H1 (cell line): ENCODE measurements at regions not wholly inside any gene's neighbourhood (a gene's known extent, or its start where the extent isn't known, plus 50 kb on each side); places are given as distances from the start of the nearest gene placed in this dataset.

Experiments
- TF ChIP-seq, protein P1 (sequence below): fragments of 300-600 bp; sonication (generic); IDR thresholded peaks from 2 replicates; pipeline ENCODE4 v1.7.1; 2012; ENCODE audit warnings: low read length, moderate library complexity, mild to moderate bottlenecking, inconsistent platforms; ENCODE audit not compliant: insufficient replicate concordance

DNA sequence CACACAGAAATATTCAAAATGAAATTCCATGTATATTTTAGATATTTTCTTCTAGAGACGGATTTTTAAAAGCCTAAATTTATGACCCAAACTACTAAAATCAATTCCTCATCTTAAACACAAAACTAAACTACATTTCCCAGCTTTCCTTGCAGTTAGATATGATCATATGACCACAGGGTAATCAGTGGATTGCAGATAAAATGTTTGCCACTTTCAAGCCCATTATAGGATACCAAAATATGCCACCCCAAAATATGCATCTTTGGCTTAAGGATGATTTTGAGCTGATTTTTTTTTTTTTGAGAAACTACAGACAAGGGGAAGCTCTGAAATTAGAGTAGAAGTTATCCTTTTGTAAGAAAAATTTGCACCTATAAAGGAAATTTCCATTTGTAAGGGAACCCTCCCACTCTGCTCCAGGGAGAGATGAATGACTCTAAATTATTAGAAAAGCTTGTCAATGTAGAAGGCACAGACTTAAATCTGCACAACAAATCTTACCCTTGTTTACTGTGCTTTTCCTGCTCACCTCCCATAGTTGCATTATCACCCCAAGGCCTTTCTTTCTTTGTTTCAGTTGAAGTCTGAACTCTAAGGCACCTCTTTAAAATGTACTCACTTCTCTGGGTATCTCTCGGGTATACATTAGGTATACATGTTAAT is 503.0 kb downstream of the PDHA2 start (continued):
- TF ChIP-seq, protein P1, sequence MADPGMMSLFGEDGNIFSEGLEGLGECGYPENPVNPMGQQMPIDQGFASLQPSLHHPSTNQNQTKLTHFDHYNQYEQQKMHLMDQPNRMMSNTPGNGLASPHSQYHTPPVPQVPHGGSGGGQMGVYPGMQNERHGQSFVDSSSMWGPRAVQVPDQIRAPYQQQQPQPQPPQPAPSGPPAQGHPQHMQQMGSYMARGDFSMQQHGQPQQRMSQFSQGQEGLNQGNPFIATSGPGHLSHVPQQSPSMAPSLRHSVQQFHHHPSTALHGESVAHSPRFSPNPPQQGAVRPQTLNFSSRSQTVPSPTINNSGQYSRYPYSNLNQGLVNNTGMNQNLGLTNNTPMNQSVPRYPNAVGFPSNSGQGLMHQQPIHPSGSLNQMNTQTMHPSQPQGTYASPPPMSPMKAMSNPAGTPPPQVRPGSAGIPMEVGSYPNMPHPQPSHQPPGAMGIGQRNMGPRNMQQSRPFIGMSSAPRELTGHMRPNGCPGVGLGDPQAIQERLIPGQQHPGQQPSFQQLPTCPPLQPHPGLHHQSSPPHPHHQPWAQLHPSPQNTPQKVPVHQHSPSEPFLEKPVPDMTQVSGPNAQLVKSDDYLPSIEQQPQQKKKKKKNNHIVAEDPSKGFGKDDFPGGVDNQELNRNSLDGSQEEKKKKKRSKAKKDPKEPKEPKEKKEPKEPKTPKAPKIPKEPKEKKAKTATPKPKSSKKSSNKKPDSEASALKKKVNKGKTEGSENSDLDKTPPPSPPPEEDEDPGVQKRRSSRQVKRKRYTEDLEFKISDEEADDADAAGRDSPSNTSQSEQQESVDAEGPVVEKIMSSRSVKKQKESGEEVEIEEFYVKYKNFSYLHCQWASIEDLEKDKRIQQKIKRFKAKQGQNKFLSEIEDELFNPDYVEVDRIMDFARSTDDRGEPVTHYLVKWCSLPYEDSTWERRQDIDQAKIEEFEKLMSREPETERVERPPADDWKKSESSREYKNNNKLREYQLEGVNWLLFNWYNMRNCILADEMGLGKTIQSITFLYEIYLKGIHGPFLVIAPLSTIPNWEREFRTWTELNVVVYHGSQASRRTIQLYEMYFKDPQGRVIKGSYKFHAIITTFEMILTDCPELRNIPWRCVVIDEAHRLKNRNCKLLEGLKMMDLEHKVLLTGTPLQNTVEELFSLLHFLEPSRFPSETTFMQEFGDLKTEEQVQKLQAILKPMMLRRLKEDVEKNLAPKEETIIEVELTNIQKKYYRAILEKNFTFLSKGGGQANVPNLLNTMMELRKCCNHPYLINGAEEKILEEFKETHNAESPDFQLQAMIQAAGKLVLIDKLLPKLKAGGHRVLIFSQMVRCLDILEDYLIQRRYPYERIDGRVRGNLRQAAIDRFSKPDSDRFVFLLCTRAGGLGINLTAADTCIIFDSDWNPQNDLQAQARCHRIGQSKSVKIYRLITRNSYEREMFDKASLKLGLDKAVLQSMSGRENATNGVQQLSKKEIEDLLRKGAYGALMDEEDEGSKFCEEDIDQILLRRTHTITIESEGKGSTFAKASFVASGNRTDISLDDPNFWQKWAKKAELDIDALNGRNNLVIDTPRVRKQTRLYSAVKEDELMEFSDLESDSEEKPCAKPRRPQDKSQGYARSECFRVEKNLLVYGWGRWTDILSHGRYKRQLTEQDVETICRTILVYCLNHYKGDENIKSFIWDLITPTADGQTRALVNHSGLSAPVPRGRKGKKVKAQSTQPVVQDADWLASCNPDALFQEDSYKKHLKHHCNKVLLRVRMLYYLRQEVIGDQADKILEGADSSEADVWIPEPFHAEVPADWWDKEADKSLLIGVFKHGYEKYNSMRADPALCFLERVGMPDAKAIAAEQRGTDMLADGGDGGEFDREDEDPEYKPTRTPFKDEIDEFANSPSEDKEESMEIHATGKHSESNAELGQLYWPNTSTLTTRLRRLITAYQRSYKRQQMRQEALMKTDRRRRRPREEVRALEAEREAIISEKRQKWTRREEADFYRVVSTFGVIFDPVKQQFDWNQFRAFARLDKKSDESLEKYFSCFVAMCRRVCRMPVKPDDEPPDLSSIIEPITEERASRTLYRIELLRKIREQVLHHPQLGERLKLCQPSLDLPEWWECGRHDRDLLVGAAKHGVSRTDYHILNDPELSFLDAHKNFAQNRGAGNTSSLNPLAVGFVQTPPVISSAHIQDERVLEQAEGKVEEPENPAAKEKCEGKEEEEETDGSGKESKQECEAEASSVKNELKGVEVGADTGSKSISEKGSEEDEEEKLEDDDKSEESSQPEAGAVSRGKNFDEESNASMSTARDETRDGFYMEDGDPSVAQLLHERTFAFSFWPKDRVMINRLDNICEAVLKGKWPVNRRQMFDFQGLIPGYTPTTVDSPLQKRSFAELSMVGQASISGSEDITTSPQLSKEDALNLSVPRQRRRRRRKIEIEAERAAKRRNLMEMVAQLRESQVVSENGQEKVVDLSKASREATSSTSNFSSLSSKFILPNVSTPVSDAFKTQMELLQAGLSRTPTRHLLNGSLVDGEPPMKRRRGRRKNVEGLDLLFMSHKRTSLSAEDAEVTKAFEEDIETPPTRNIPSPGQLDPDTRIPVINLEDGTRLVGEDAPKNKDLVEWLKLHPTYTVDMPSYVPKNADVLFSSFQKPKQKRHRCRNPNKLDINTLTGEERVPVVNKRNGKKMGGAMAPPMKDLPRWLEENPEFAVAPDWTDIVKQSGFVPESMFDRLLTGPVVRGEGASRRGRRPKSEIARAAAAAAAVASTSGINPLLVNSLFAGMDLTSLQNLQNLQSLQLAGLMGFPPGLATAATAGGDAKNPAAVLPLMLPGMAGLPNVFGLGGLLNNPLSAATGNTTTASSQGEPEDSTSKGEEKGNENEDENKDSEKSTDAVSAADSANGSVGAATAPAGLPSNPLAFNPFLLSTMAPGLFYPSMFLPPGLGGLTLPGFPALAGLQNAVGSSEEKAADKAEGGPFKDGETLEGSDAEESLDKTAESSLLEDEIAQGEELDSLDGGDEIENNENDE = peak; percentile 73
- TF ChIP-seq, all 59 proteins: peak for 3
